Nephron (organoid): ENCODE measurements at regions not wholly inside any gene's neighbourhood (a gene's known extent, or its start where the extent isn't known, plus 50 kb on each side); places are given as distances from the start of the nearest gene placed in this dataset.

Source experiments
- H3K27ac Mint-ChIP-seq, 3 experiments: 2 replicates each; pipeline ENCODE4 v1.8.0; 2020; ENCODE audit warnings: mixed read lengths in 3 of 3, mild to moderate bottlenecking in 2 of 3, moderate library complexity in 1 of 3
- H3K27me3 Mint-ChIP-seq: 2 replicates; pipeline ENCODE4 v1.8.0; 2021; ENCODE audit warnings: low read depth, mild to moderate bottlenecking, moderate library complexity, mixed read lengths
- H3K36me3 Mint-ChIP-seq: 2 replicates; pipeline ENCODE4 v1.8.0; 2020; ENCODE audit warnings: low read depth, mixed read lengths
- H3K4me1 Mint-ChIP-seq: 2 replicates; pipeline ENCODE4 v1.8.0; 2020; ENCODE audit warnings: mixed read lengths
- H3K4me3 Mint-ChIP-seq, 3 experiments: 2 replicates each; pipeline ENCODE4 v1.8.0; 2020; ENCODE audit warnings: mild to moderate bottlenecking in 3 of 3, mixed read lengths in 3 of 3, moderate library complexity in 2 of 3
- H3K9me3 Mint-ChIP-seq: 2 replicates; pipeline ENCODE4 v1.8.0; 2020; ENCODE audit warnings: mixed read lengths
- TF ChIP-seq, protein P1 (sequence below), 3 experiments: fragments of 200-600 bp; sonication (generic); IDR thresholded peaks; one replicate each; pipeline ENCODE4 v1.5.0; 2021; ENCODE audit warnings: antibody characterized with exemption in 3 of 3; ENCODE audit not compliant: unreplicated experiment in 3 of 3

- H3K27ac Mint-ChIP-seq = no peak overlapping the region
- no peaks in the 10 kb centered on the region for H3K4me1 Mint-ChIP-seq
- no peaks in the 10 kb centered on the region for H3K27me3 Mint-ChIP-seq
- H3K36me3 Mint-ChIP-seq = no peaks in the 10 kb centered on the region
- H3K4me3 Mint-ChIP-seq = no peak overlapping the region
- TF ChIP-seq, protein P1, sequence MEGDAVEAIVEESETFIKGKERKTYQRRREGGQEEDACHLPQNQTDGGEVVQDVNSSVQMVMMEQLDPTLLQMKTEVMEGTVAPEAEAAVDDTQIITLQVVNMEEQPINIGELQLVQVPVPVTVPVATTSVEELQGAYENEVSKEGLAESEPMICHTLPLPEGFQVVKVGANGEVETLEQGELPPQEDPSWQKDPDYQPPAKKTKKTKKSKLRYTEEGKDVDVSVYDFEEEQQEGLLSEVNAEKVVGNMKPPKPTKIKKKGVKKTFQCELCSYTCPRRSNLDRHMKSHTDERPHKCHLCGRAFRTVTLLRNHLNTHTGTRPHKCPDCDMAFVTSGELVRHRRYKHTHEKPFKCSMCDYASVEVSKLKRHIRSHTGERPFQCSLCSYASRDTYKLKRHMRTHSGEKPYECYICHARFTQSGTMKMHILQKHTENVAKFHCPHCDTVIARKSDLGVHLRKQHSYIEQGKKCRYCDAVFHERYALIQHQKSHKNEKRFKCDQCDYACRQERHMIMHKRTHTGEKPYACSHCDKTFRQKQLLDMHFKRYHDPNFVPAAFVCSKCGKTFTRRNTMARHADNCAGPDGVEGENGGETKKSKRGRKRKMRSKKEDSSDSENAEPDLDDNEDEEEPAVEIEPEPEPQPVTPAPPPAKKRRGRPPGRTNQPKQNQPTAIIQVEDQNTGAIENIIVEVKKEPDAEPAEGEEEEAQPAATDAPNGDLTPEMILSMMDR (IDR thresholded peaks at IDR 0.05; ENCODE audit: unreplicated experiment in 3 of 3) = no peak
- no peaks in the 10 kb centered on the region for H3K9me3 Mint-ChIP-seq
Observed at GRCh38 chr9:12191630-12192029, 501.6 kb upstream of the TYRP1 start.

DNA sequence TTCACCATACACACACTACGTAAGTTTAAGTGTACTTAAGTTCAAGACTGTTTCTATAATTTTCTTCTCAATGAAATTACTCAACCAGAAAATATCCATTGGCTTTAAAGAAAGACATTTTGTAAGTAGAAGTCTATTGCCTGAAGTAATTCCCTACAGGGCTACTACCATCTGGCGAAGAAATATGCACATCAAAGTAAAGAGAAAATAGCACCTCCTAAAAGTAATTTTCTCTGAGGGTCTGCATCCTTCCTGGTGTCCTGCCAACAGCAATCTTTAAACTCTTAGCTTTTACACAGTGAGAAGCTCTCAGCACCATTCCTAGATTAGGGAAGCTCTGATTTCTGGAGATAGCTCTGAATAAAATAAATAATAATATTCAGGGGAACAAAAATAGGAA is 498.5 kb upstream of the TYRP1 start:
- Mint-ChIP-seq H3K4me3 (no peak overlapping the region), H3K4me1 (no peaks in the 10 kb centered on the region), H3K27ac (no peak overlapping the region), H3K9me3 (no peaks in the 10 kb centered on the region), H3K36me3 (no peaks in the 10 kb centered on the region), H3K27me3 (no peaks in the 10 kb centered on the region)
- TF ChIP-seq, protein P1 (IDR thresholded peaks at IDR 0.05; ENCODE audit: unreplicated experiment in 3 of 3) = no peak

DNA sequence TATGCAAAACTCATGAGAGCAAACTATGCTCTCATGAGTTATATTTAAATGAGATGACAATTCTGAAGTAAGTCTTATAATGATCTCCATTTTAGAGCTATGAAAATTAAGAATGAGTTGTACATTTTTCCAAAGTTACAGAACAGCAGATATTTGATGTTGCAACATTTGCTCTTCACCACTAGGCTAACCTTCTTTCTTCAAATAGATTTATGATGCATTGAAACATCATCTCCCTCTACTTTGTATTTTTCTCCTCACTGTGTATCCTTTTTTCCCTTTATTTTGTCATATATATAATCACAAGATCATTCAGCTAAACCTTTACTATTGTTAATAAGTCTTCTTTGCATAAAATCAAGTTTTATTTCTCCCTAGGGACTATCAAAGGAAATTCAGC is 497.7 kb upstream of the TYRP1 start:
- TF ChIP-seq, protein P1 (IDR thresholded peaks at IDR 0.05; ENCODE audit: unreplicated experiment in 3 of 3) = no peak
- Mint-ChIP-seq H3K4me1 (no peaks in the 10 kb centered on the region), H3K27ac (no peak overlapping the region), H3K4me3 (no peak overlapping the region), H3K27me3 (no peaks in the 10 kb centered on the region), H3K9me3 (no peaks in the 10 kb centered on the region), H3K36me3 (no peaks in the 10 kb centered on the region)

DNA sequence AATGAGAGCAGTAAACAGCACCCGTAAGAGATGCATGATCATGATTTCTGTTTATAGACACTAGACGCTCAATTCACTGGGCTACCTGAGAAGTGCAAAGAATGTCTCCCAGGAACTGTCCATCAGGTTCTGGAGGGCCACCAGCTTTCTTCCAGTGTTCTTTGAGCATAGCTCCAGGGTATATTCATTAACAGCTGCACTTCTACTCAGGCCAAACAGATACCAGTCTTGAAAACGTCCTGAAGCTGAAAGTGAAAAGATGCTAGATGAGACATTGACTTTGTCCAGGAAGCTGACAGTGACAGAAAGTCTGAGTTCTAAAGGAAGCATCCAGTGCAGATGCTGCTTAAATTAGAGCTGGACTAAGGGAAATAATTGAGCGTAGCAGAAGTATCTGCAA is 488.7 kb upstream of the TYRP1 start:
- Mint-ChIP-seq H3K4me1 (no peaks in the 10 kb centered on the region), H3K27ac (no peak overlapping the region), H3K4me3 (no peak overlapping the region), H3K9me3 (no peaks in the 10 kb centered on the region), H3K36me3 (no peaks in the 10 kb centered on the region), H3K27me3 (no peaks in the 10 kb centered on the region)
- TF ChIP-seq, protein P1 (IDR thresholded peaks at IDR 0.05; ENCODE audit: unreplicated experiment in 3 of 3) = no peak

- no peaks in the 10 kb centered on the region for H3K27me3 Mint-ChIP-seq
- H3K4me3 Mint-ChIP-seq = no peak overlapping the region
- no peaks in the 10 kb centered on the region for H3K4me1 Mint-ChIP-seq
- H3K27ac Mint-ChIP-seq = no peak overlapping the region
- TF ChIP-seq, protein P1 (IDR thresholded peaks at IDR 0.05; ENCODE audit: unreplicated experiment in 3 of 3) = no peak
- no peaks in the 10 kb centered on the region for H3K36me3 Mint-ChIP-seq
- H3K9me3 Mint-ChIP-seq = peaks cover 8% of the 10 kb centered on the region
Observed at GRCh38 chr9:12212860-12213259, 480.3 kb upstream of the TYRP1 start.

DNA sequence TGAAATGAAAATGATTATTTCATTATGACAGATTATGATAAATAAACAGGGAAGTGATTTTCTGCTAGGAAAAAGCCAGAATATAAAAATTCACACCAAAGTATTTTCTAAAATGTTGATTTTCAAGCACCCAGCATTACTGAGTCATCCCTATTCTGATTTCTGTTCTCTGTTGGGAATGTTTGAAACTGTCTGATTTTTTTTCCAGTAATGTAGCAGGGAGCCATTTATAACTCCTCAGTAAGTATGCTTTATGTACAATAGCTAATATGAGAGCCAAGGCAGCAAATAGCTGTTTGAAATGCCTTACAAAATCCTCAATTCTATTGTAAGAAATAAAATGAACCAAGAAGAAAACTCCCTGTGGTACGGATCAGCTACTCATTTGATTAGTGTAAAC is 471.7 kb upstream of the TYRP1 start:
- no peak overlapping the region for H3K27ac Mint-ChIP-seq

More for the DNA sequence above, 471.7 kb upstream of the TYRP1 start:
- Mint-ChIP-seq H3K27me3 (no peaks in the 10 kb centered on the region), H3K4me3 (no peak overlapping the region), H3K36me3 (no peaks in the 10 kb centered on the region), H3K4me1 (no peaks in the 10 kb centered on the region), H3K9me3 (no peaks in the 10 kb centered on the region)
- TF ChIP-seq, protein P1 (IDR thresholded peaks at IDR 0.05; ENCODE audit: unreplicated experiment in 3 of 3) = no peak
